ENCODE measurements at regions not wholly inside any gene's neighbourhood (a gene's known extent, or its start where the extent isn't known, plus 50 kb on each side); places are given as distances from the start of the nearest gene placed in this dataset.
"Not testable (repeated sequence)": the region's sequence is repeated elsewhere in the genome, so short reads cannot be mapped to it uniquely, and the experiment has no call there.

DNA sequence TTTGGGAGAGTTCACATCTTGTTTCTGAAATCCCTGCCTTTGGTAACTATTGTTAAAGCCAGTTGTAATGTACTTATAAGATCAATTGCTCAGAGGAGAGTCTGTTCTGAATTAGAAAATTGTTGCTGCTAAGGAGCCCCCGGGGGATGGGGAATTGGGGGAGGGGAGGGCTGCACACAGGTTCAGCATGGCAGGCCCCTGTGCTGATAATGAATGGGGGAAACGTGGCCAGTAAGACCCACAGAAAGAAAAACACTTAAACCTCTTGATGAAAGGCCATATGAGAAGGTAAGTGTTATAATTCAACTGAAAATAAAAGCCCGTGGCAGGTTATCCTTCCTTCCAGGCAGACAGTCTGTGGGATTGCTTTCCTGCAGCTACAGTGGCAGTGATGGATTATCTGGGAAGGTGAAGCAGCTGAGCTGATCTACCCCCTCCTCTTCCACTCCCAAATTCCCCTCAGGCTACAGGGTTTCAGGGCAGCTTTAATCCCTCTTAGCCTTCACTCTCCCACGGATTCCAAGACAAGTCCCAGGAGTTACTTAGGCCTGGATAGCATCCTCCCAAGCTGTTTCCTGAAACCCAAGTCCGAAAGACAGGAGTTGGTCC, 398.8 kb downstream of the TBX15 start:
- ATAC-seq (no peak), DNase-seq (no peak)
- intact Hi-C loops (cut with DNase I) = no loop called here

DNA sequence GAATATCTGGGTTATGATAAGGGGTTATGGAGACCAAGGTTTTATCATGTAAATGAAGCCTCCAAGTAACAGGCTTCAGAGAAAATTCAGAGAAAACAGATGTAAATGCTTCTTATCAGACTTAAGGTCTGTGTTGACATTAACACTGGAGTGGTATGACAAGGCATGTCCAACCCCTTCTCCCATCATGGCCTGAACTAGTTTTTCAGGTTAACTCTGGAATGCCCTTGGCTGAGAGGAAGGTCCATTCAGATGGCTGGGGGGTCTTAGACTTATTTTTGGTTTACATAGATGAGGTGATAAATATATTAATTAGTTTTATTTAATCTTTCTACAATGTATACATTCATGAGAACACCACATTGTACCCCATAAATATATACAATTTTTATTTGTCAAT, 399.6 kb downstream of the TBX15 start:
- no peak for DNase-seq
- intact Hi-C loops (cut with DNase I) = no loop called here

DNA sequence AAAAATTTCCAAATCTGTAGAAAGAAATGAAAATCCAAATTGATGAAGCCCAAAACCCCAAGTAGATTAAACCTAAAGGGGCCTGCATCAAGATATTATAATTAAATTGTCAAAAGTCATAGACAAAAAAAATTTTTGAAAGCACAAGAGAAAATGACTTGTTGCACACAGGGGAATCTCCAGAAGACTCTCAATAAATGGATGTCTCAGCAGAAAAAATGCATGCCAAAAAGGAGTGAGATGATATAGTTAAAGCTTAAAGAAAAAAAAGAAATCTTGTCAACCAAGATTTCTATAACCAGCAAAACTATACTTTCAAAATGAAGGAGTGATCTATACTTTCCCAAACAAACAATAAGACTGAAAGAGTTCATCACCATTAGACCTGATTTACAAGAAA, 393.2 kb upstream of the SPAG17 start:
- DNase-seq (no peak), ATAC-seq (no peak)
- intact Hi-C loops (cut with DNase I) = no loop called here

More for the DNA sequence above, 399.6 kb downstream of the TBX15 start:
- ATAC-seq = no peak

DNA sequence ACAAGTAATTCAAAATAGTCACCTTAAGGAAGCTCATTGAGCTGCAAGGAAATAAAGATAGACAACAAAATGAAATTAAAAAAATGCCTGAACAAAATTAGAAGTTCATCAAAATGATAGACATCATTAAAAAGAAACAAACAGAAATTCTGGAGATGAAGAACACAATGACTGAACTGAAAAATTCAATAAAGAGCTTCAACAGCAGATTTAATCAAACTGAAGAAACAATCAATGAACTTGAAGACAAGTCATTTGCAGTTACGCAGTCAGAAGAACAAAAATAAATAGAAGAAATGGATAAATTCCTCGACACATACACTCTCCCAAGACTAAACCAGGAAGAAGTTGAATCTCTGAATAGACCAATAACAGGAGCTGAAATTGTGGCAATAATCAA, 390.0 kb upstream of the SPAG17 start:
- intact Hi-C loops (cut with DNase I) = no loop called here
- no peak for ATAC-seq
- no peak for DNase-seq

DNA sequence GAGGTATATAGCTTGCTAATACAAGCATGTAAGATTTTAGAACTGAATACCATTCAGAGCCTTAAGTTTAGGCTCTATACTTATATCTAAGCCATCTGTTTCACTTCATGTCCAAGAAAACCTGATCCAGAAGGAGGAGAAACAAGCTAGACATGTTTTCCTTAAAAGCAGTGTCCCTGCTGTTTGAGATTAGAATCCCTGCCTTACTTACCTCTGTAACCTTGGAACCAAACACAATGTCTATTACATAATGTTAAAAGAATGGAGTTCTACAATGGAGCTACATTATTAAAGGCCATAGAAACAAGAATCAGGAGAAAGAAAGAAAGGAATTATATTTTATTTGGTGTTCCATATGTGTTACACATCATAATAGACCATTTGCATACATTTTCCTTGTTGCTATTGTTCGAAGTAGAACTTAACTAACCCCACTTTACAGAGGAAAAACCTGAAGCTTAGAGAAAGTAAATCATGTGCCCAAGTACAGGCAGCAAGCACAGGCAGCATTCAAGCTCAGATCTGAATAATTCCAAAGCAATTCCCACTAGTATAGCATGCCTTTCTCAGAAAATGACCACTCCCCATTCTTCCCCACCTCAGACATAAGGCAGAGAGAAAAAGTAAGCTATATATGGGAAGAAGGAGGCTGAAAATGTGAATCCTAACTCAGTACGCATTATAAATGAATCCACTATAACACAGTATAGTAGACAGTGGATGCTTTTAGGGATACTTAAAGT, 380.1 kb upstream of the SPAG17 start:
- intact Hi-C loops (cut with DNase I) = no loop called here
- ATAC-seq (no peak), DNase-seq (no peak)

DNA sequence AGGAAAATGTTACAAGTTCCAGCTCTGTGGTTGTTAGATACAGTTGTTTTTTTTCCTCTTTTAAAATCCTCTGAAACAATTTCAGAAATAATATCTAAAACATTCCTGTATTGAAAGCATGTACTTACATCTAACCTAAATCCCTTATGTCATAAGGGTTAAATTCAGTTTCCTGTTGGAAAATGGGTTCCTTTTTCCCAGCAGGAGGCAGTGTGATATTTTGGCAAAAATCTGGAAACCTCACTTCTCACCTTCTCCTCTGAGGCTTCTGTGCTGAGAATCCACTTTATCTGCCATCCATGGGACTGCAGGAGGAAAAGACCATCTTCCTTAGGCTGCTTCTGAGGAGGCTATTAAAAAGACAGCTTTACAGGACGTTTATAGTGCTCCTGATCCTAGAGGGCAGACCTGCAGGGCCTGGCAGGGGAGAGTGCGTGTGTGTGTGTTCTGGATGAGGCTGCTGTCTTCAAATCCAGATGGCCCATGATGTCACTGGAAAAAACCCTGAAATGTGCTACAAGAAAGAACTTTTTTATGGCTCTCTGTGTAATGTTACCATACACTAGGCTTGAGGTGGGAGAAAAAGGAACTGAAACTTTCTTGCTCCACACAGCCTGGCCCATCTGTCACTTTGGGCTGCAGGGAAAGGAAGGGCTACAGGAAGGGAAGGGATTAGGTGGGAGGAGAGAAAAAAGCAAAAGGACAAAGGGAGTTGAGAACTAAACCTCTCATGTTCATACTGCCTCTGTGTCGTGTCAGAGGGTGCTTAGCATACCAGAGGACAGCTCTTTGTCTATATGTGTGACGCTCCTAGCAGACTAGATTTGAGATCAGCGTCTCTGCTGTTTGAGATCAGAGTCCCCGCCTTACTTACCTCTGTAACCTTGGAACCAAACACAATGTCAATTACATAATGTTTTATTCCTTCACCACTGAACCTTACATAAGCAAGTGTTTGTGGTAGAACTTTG, 379.2 kb upstream of the SPAG17 start:
- intact Hi-C loops (cut with DNase I) = no loop called here
- DNase-seq (no peak), ATAC-seq (no peak)

DNA sequence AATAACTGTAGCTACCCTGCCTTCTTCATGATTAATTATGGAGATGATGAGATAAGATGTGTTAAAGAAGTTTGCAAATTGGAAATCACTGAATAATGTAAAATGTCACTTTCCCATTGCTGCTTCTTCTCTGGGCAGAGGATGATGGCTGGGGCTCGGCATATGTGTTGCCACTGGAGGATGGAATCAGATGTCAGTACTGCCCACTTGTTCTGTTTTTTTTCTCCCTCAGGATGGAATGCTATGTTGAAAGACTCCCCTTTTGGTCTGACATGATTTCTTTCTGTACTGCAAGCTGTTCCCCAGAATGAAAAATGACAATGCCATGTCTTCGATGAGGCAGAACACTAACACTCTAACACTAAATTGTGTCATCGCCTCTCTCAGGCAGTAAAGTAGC, 373.9 kb upstream of the SPAG17 start:
- intact Hi-C loops (cut with DNase I) = no loop called here
- ATAC-seq (no peak), DNase-seq (no peak)

DNA sequence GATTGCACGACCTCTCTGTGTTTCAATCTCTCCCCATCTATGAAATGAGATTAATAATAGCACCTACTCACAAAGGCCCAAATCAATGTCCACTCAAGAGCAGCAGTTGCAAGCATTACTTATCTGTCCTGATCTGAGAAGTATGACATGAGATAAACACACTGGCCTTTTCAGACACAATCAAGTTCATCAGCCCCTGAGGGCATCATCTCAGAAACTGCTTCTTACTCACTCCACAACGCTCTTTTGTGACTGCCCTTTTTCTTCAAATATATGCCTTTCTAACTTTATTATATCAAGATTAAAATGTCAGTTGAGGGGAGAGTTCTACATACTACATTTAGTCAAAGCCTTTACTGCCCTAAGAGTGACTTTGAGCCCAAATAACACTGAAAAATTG, 371.9 kb upstream of the SPAG17 start:
- DNase-seq (no peak), ATAC-seq (no peak)
- intact Hi-C loops (cut with DNase I) = no loop called here

DNA sequence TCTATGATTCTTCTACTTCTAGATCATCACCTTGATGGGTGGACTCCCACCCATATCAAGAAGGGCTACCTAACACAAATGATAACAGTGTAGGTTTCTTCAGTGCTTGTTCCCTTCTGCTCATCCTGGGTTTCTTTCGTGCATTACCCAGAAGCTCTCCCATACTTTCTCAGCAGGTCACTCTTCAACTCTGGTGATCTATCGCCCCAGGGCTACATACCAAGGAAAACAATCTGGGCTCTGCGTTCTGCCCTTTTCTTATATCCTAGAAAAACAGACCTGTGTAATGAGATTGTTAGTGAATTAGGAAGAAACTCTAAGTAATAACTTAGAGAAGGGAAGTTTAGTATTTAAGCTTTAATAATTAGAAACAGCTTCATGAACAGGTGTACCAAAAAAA, 370.6 kb upstream of the SPAG17 start:
- DNase-seq (no peak), ATAC-seq (no peak)
- intact Hi-C loops (cut with DNase I) = no loop called here

DNA sequence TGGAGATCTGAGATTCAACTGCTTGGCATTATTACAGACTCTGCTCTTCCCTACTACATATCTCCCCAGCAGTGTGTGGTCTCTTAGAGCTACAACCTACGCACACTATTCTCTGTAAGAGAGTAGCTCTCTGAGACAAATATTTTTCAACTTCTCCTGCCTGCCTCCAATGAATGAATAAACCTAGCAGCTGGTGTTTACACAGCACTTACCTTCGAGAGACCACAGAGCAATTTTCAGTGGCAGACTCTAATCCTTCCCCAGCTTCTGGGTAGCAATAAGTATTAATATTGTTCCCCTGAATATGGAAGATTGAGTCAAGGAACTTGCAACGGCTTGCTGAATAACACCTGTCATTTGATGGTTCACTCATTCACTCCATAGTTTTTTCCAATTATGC, 350.9 kb upstream of the SPAG17 start:
- intact Hi-C loops (cut with DNase I) = no loop called here
- ATAC-seq = no peak
- no peak for DNase-seq

DNA sequence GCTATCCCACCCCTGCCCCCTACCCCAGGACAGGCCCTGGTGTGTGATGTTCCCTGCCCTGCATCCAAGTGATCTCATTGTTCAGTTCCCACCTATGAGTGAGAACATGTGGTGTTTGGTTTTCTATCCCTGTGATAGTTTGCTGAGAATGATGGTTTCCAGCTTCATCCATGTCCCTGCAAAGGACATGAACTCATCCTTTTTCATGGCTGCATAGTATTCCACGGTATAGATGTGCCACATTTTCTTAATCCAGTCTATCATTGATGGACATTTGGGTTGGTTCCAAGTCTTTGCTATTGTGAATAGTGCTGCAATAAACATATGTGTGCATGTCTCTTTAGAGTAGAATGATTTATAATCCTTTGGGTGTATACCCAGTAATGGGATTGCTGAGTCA, 326.9 kb upstream of the SPAG17 start:
- intact Hi-C loops (cut with DNase I); DNase-seq; ATAC-seq: not testable (repeated sequence)

DNA sequence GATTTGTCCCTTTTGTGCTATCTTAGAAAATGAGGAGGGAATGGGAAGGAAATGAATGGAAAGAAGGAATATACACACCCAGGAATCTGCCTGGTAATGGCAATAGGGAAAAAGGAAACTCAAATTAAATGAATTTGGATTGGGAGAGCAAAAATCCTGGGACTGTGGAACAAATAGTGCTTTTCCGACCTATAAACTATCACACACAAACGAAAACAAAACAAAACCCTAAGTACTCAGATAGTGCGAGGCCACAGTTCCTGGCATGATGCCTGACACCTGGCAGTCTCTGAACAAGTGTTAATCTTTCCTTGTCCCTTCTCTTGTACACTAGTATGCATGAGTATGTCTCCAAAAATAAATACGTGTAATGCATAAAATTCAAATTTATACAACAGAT, 319.8 kb upstream of the SPAG17 start:
- peak; percentile 35 for DNase-seq
- ATAC-seq = peak; percentile 59 to 81
- intact Hi-C loops (cut with DNase I) = no loop called here

DNA sequence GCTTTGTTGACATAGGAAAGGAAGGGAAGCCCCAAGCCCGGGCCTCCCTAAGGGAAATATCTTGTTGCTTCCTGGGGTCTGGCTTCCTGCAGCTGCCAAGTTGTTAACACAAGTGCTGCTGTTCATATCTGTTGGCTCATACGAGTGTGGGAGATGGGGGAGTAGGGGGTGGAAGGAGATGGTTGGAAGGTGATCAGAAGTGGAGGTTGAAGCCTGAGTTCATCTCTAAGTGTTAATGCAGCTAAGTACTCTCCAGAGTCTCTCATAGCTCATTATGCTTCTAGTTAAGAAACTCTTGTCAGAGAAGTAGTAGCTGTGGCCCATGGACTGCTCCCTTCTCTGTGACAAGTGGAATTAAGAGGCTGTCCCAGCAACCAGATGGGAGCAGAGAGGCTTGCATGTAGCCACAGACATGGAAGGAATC, 319.2 kb upstream of the SPAG17 start:
- intact Hi-C loops (cut with DNase I) = no loop called here
- ATAC-seq (peak; percentile 27 to 71), DNase-seq (no peak)

DNA sequence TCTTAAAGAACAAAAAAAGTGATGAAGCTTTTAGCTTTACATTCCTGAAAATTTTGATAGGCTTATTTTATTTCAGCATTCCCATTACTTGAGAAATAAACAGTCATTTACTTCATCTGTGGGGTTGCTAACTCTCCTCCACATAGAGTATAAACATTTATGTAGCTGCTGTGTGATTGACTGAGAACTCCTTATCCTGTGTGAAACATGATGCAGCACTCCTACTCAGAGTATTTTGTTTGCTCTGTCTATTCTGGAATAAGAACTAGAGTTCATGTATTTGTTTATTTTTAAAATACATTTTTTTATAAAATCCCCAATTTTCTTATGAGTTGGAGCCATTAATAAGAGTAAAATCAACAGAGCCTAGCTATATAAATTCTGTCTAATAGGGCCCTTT, 318.7 kb upstream of the SPAG17 start:
- DNase-seq = no peak
- peak in 1 of 2 donors; percentile 65 for ATAC-seq
- intact Hi-C loops (cut with DNase I) = no loop called here

DNA sequence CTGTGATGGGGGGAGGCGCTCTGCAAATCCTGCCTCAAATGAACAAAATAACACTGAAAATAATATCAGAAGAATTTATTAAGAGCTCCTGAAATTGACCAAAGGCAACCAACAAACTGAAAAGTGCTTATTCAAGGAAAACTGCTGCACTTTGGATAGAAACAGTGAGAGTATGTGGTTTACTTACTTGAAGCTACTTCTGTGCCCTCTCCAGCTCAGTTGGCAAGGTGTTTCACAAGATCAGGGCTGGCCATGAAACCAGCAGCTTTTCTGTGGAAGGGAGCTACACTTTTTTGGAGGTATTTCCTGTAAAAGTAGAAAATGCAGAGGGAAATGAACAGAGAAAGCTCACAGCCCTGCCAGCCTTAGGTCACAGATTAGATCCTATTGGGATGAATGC, 310.0 kb upstream of the SPAG17 start:
- intact Hi-C loops (cut with DNase I) = no loop called here
- ATAC-seq = no peak
- DNase-seq = no peak

DNA sequence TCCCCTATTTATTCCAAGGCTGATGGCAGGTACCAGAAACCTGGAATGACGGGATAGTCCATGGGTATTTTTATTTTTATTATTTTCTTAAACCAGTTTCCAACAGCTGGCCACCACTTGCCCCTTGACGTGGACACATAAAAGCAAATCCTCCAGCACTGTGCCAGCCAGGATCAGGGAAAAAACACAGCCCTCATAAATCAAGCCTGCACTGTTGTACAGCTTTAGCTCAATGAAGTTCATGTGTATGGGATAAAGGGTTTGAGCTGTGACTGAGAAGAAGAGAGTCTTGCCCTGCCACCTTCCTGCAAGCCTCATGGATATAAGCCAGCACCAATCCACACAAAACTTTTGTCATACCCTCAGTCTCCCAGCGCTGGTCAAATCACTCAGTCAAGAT, 303.8 kb upstream of the SPAG17 start:
- ATAC-seq (no peak), DNase-seq (no peak)
- intact Hi-C loops (cut with DNase I) = no loop called here

DNA sequence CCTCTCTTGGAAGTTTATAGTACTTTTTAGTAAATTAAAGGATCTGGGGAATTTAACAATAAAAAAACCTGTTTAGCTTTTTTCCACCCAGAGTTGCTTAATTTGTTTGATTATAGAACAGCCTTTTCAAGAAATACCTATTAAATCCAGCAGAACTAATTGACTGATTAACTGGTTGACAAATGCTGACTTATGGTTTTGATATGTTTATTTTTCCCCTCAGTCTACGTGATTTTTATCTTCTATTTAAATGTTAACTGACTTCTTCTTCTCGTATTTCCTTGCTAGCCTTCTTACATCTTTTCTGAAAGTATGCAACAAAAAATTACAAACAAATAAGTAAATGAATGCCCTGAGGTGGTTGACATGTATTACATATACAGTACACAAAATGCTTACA, 302.9 kb upstream of the SPAG17 start:
- DNase-seq = no peak
- no peak for ATAC-seq
- intact Hi-C loops (cut with DNase I) = no loop called here

DNA sequence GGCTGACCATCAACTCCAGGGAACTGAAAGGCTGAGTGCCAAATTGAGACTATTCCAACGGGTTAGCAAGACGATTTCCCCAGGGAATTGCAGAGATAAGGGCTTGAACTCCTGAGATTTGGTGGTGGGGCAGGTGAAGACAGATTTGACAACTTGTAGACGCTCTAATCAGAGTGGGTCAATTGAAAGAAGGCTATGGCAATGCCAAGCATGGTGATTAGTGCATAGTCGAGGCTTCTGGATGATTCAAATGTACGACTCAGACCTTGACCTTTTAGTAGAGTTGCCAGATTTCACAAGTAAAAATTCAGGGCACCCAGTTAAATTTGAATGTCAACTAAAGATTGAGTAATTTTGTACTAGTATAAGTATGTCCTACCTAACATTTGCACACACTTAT, 302.1 kb upstream of the SPAG17 start:
- ATAC-seq = peak in 1 of 2 donors; percentile 65
- intact Hi-C loops (cut with DNase I) = no loop called here
- no peak for DNase-seq

DNA sequence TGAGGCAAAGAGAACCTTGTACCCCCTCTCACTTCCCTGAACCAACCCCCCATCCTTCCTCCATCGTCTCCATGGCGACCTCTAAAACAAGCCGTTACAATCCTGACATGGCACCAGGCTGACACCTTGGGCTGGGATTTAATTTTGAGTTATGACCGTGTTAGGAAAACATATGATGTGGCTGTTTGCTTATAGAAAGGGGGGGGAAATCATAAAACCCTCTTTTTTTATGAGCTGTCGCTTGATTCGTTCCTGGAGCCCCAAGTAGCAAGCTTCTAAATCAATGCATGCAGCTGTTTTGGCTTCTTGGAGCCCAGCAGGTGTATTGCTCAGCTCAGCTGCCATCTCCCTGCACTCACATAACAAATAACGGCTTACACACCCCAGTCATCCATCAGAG, 301.2 kb upstream of the SPAG17 start:
- intact Hi-C loops (cut with DNase I) = no loop called here
- no peak for DNase-seq

DNA sequence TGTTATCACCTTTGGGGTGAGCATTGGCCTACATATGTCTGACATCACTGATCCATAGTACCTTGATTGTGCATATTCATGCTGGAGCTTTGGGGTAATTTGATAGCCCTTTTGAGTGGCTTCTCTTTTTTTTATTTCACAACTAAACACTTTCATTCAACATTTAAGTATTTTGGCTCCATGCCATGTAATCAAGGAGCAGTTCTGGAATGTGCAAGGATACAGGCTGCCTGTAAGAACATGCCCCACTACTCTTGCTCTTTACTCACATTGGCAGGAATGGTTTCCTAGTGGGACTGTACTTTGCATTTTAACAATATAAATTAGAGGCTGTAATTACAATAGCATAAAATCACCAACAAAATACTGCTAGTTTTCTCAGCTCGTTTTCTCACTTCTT, 300.7 kb upstream of the SPAG17 start:
- intact Hi-C loops (cut with DNase I) = no loop called here
- DNase-seq = no peak
- no peak for ATAC-seq

More for the DNA sequence above, 301.2 kb upstream of the SPAG17 start:
- ATAC-seq = no peak

Data from left cardiac atrium (tissue), 4 donors.